CD1c-positive myeloid dendritic cell (primary cell): ENCODE measurements at regions not wholly inside any gene's neighbourhood (a gene's known extent, or its start where the extent isn't known, plus 50 kb on each side); places are given as distances from the start of the nearest gene placed in this dataset.

Experiments used
- DNase-seq: peaks from one replicate; pipeline ENCODE4 v3.0.0-alpha.2; 2016; ENCODE audit errors: extremely low spot score

GRCh38 chr9:38286357-38286756, 106.1 kb upstream of the ALDH1B1 start:
- DNase-seq = no peak

GRCh38 chr9:38285236-38285635, 107.3 kb upstream of the ALDH1B1 start:
- DNase-seq = no peak

GRCh38 chr9:38284588-38285051, 107.9 kb upstream of the ALDH1B1 start:
- DNase-seq = no peak

- no peak for DNase-seq
Observed at GRCh38 chr9:38284039-38284575, 108.4 kb upstream of the ALDH1B1 start.

- no peak for DNase-seq
Observed at GRCh38 chr9:38282756-38283155, 109.7 kb upstream of the ALDH1B1 start.

- DNase-seq = no peak
Observed at GRCh38 chr9:38281917-38282316, 110.6 kb upstream of the ALDH1B1 start.

GRCh38 chr9:38281196-38281595, 111.3 kb upstream of the ALDH1B1 start:
- no peak for DNase-seq

- no peak for DNase-seq
Observed at GRCh38 chr9:38280251-38280800, 112.2 kb upstream of the ALDH1B1 start.

GRCh38 chr9:38278931-38279679, 113.4 kb upstream of the ALDH1B1 start:
- no peak for DNase-seq

GRCh38 chr9:38278457-38278856, 114.0 kb upstream of the ALDH1B1 start:
- no peak for DNase-seq

- no peak for DNase-seq
Observed at GRCh38 chr9:38277601-38278200, 114.8 kb upstream of the ALDH1B1 start.

- no peak for DNase-seq
Observed at GRCh38 chr9:38276771-38277439, 115.6 kb upstream of the ALDH1B1 start.

GRCh38 chr9:38274800-38275199, 117.7 kb upstream of the ALDH1B1 start:
- DNase-seq = no peak

GRCh38 chr9:38272710-38273109, 119.8 kb upstream of the ALDH1B1 start:
- DNase-seq = no peak

- no peak for DNase-seq
Observed at GRCh38 chr9:38271666-38272241, 120.7 kb upstream of the ALDH1B1 start.

- DNase-seq = no peak
Observed at GRCh38 chr9:38269775-38270174, 122.7 kb upstream of the ALDH1B1 start.

- peak; percentile 16 for DNase-seq
Observed at GRCh38 chr9:38263532-38263931, 129.0 kb upstream of the ALDH1B1 start.

- DNase-seq = no peak
Observed at GRCh38 chr9:38259519-38260218, 132.8 kb upstream of the ALDH1B1 start.

GRCh38 chr9:38259056-38259455, 133.4 kb upstream of the ALDH1B1 start:
- DNase-seq = no peak

GRCh38 chr9:38257626-38258215, 134.8 kb upstream of the ALDH1B1 start:
- DNase-seq = no peak

- DNase-seq = no peak
Observed at GRCh38 chr9:38256461-38256860, 136.0 kb upstream of the ALDH1B1 start.
